Osteocyte (in vitro differentiated cells): ENCODE measurements at regions not wholly inside any gene's neighbourhood (a gene's known extent, or its start where the extent isn't known, plus 50 kb on each side); places are given as distances from the start of the nearest gene placed in this dataset.
"Not testable (repeated sequence)": the region's sequence is repeated elsewhere in the genome, so short reads cannot be mapped to it uniquely, and the experiment has no call there.

Source experiments
- DNase-seq: peaks from one replicate; pipeline ENCODE4 v3.0.0; 2021; ENCODE audit warnings: mixed read lengths; ENCODE audit not compliant: unreplicated experiment; ENCODE audit errors: extremely low spot score
- H3K27ac Mint-ChIP-seq: one replicate; pipeline ENCODE4 v1.8.0; 2021; ENCODE audit warnings: mild to moderate bottlenecking, mixed read lengths; ENCODE audit not compliant: unreplicated experiment
- H3K27me3 Mint-ChIP-seq: one replicate; pipeline ENCODE4 v1.8.0; 2021; ENCODE audit warnings: mixed read lengths; ENCODE audit not compliant: unreplicated experiment
- H3K36me3 Mint-ChIP-seq: one replicate; pipeline ENCODE4 v1.8.0; 2021; ENCODE audit warnings: mixed read lengths; ENCODE audit not compliant: unreplicated experiment
- H3K4me1 Mint-ChIP-seq: one replicate; pipeline ENCODE4 v1.8.0; 2021; ENCODE audit warnings: mixed read lengths; ENCODE audit not compliant: unreplicated experiment
- H3K4me3 Mint-ChIP-seq: one replicate; pipeline ENCODE4 v1.8.0; 2021; ENCODE audit warnings: mild to moderate bottlenecking, moderate library complexity, mixed read lengths; ENCODE audit not compliant: unreplicated experiment
- H3K9me3 Mint-ChIP-seq: one replicate; pipeline ENCODE4 v1.8.0; 2021; ENCODE audit warnings: mixed read lengths; ENCODE audit not compliant: unreplicated experiment
- CTCF ChIP-seq: fragments of 200-600 bp; sonication (generic); IDR thresholded peaks from 2 replicates; pipeline ENCODE4 v1.5.0; 2021; ENCODE audit warnings: antibody characterized with exemption, mild to moderate bottlenecking, moderate library complexity

GRCh38 chr13:78875792-78876580, 217.0 kb upstream of the OBI1 start:
- H3K4me3 Mint-ChIP-seq = no peak overlapping the region
- DNase-seq = no peak
- no peak for TF ChIP-seq CTCF
- H3K27me3 Mint-ChIP-seq = no peaks in the 10 kb centered on the region
- peaks cover 13% of the 10 kb centered on the region for H3K9me3 Mint-ChIP-seq
- H3K4me1 Mint-ChIP-seq = no peaks in the 10 kb centered on the region
- no peak overlapping the region for H3K27ac Mint-ChIP-seq
- H3K36me3 Mint-ChIP-seq = no peaks in the 10 kb centered on the region

GRCh38 chr13:78868991-78869390, 210.0 kb upstream of the OBI1 start:
- no peak overlapping the region for H3K4me3 Mint-ChIP-seq
- no peak overlapping the region for H3K27ac Mint-ChIP-seq
- no peak for DNase-seq
- TF ChIP-seq CTCF = no peak
- H3K9me3 Mint-ChIP-seq = no peaks in the 10 kb centered on the region
- no peaks in the 10 kb centered on the region for H3K36me3 Mint-ChIP-seq
- no peaks in the 10 kb centered on the region for H3K4me1 Mint-ChIP-seq
- no peaks in the 10 kb centered on the region for H3K27me3 Mint-ChIP-seq

- Mint-ChIP-seq H3K4me3 (no peak overlapping the region), H3K9me3 (no peaks in the 10 kb centered on the region), H3K27ac (no peak overlapping the region), H3K36me3 (no peaks in the 10 kb centered on the region), H3K4me1 (no peaks in the 10 kb centered on the region), H3K27me3 (no peaks in the 10 kb centered on the region)
- no peak for TF ChIP-seq CTCF
- no peak for DNase-seq
Measured at GRCh38 chr13:78867655-78868054, 208.7 kb upstream of the OBI1 start.

GRCh38 chr13:78866076-78866475, 207.1 kb upstream of the OBI1 start:
- DNase-seq, H3K4me1 Mint-ChIP-seq, H3K4me3 Mint-ChIP-seq, H3K27ac Mint-ChIP-seq, H3K27me3 Mint-ChIP-seq, H3K9me3 Mint-ChIP-seq, H3K36me3 Mint-ChIP-seq: not testable (repeated sequence)

- Mint-ChIP-seq H3K27me3 (no peaks in the 10 kb centered on the region), H3K4me1 (no peaks in the 10 kb centered on the region), H3K36me3 (no peaks in the 10 kb centered on the region), H3K4me3 (no peak overlapping the region), H3K9me3 (peaks cover 6% of the 10 kb centered on the region), H3K27ac (no peak overlapping the region)
- no peak for DNase-seq
- no peak for TF ChIP-seq CTCF
Measured at GRCh38 chr13:78862446-78862845, 203.5 kb upstream of the OBI1 start.
